ENCODE measurements at regions not wholly inside any gene's neighbourhood (a gene's known extent, or its start where the extent isn't known, plus 50 kb on each side); places are given as distances from the start of the nearest gene placed in this dataset.
A peak's percentile ranks its signal among the peaks of the same experiment; 100 is the strongest.
"Not testable (repeated sequence)": the region's sequence is repeated elsewhere in the genome, so short reads cannot be mapped to it uniquely, and the experiment has no call there.

GRCh38 chr2:236917164-236917563 lies 168.5 kb upstream of the COPS8 start:
- Histone ChIP-seq H3K27me3 (no peaks in the 10 kb centered on the region), H3K36me3 (no peaks in the 10 kb centered on the region), H3K4me3 (no peak overlapping the region), H3K27ac (no peak overlapping the region), H3K4me1 (ENCODE audit: low read depth) (no peaks in the 10 kb centered on the region), H3K9me3 (ENCODE audit: low read depth) (no peaks in the 10 kb centered on the region)
- no peak for TF ChIP-seq CTCF (IDR thresholded peaks at IDR 0.05; ENCODE audit: low read depth, low read length)
- DNase-seq (ENCODE audit: low read depth in 1 of 2, low spot score in 1 of 2) = no peak

GRCh38 chr2:236918545-236918944 lies 167.1 kb upstream of the COPS8 start:
- peak in 1 of 2 donors; percentile 33 for DNase-seq (ENCODE audit: low read depth in 1 of 2, low spot score in 1 of 2)
- Histone ChIP-seq H3K9me3 (ENCODE audit: low read depth) (no peaks in the 10 kb centered on the region), H3K4me3 (no peak overlapping the region), H3K27ac (peak overlapping the region; percentile 50), H3K27me3 (no peaks in the 10 kb centered on the region), H3K4me1 (ENCODE audit: low read depth) (no peaks in the 10 kb centered on the region), H3K36me3 (no peaks in the 10 kb centered on the region)
- TF ChIP-seq CTCF (IDR thresholded peaks at IDR 0.05; ENCODE audit: low read depth, low read length) = no peak

DNA sequence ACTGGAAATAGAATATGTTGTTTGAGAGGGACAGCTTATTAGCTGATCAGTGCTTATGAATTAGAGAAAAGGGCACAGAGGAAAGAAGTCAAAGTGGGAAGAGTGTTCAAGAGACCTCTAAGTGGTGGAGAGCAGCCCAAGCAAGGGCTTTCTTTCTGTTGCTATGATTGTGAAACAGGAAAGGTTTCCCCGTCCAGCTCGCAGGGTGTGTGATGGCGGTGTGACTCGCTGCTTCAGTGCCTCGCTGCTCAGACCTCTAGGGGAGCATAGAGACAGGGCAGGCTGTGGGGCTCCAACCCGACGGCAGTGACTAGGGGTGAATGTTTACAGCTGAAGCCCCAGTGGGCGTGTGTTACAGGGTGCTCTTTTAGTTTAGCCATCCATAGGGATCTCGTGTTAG lies 166.5 kb upstream of the COPS8 start:
- H3K4me1 ChIP-seq (ENCODE audit: low read depth) = no peaks in the 10 kb centered on the region
- DNase-seq (ENCODE audit: low read depth in 1 of 2, low spot score in 1 of 2) = peak in 1 of 2 donors; percentile 62

DNA sequence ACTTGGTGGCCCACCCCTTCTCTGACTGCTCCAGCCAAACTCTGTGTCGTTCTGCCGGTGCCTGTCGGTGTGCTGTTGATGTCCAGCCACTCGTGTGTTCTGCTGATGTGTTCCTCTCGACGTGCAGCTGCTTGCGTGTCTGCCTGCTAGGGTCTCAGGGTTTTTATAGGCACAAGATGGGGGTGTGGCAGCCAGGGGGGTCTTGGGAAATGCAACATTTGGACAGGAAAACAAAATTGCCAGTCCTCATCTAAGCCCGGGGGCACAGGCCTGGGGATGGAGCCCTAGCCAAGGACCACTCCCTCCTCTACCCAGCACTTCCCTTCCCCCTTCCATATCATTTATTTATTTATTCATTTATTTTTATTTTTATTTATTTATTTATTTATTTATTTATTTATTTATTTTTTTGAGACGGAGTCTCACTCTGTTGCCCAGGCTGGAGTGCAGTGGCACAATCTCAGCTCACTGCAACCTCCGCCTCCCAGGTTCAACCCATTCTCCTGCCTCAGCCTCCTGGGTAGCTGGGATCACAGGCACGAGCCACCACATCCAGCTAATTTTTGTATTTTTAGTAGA lies 165.8 kb upstream of the COPS8 start:
- H3K27ac ChIP-seq; DNase-seq (ENCODE audit: low read depth in 1 of 2, low spot score in 1 of 2); H3K9me3 ChIP-seq (ENCODE audit: low read depth); H3K27me3 ChIP-seq; H3K36me3 ChIP-seq; H3K4me1 ChIP-seq (ENCODE audit: low read depth); H3K4me3 ChIP-seq: not testable (repeated sequence)

More for the DNA sequence above, 166.5 kb upstream of the COPS8 start:
- Histone ChIP-seq H3K27ac (no peak overlapping the region), H3K4me3 (no peak overlapping the region), H3K9me3 (ENCODE audit: low read depth) (no peaks in the 10 kb centered on the region), H3K36me3 (no peaks in the 10 kb centered on the region), H3K27me3 (no peaks in the 10 kb centered on the region)
- TF ChIP-seq CTCF (IDR thresholded peaks at IDR 0.05; ENCODE audit: low read depth, low read length) = no peak

DNA sequence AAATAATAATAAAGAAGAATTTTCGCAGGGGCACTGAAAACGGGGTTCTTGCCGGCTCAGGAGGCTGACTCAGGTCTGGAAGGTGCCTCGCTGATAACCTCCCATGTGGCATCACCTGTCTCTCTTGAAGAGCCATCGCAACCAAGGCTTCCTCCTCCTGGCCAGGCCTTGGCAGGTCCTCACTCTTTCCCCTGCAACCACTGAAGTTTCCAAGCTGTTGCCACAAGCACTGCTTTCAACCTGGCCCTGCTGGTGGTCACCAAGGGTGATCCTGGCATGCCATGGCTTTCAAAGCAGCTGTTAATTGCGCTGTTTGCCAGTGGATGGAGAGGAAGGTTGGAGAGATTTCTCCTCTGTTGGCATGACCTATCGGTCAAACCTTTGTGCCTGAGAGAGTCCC lies 163.6 kb upstream of the COPS8 start:
- no peak for TF ChIP-seq CTCF (IDR thresholded peaks at IDR 0.05; ENCODE audit: low read depth, low read length)
- no peak for DNase-seq (ENCODE audit: low read depth in 1 of 2, low spot score in 1 of 2)
- Histone ChIP-seq H3K4me3 (no peak overlapping the region), H3K27me3 (no peaks in the 10 kb centered on the region), H3K36me3 (no peaks in the 10 kb centered on the region), H3K27ac (no peak overlapping the region), H3K4me1 (ENCODE audit: low read depth) (no peaks in the 10 kb centered on the region), H3K9me3 (ENCODE audit: low read depth) (no peaks in the 10 kb centered on the region)

GRCh38 chr2:236928380-236929037 lies 157.2 kb upstream of the COPS8 start:
- Histone ChIP-seq H3K9me3 (ENCODE audit: low read depth) (no peaks in the 10 kb centered on the region), H3K27ac (no peak overlapping the region), H3K36me3 (no peaks in the 10 kb centered on the region), H3K4me1 (ENCODE audit: low read depth) (no peaks in the 10 kb centered on the region), H3K27me3 (no peaks in the 10 kb centered on the region), H3K4me3 (no peak overlapping the region)
- DNase-seq (ENCODE audit: low read depth in 1 of 2, low spot score in 1 of 2) = peak in 1 of 2 donors; percentile 15
- TF ChIP-seq CTCF (IDR thresholded peaks at IDR 0.05; ENCODE audit: low read depth, low read length) = no peak
